GM21447 (cell line): ENCODE measurements at regions not wholly inside any gene's neighbourhood (a gene's known extent, or its start where the extent isn't known, plus 50 kb on each side); places are given as distances from the start of the nearest gene placed in this dataset.
"Not testable (repeated sequence)": the region's sequence is repeated elsewhere in the genome, so short reads cannot be mapped to it uniquely, and the experiment has no call there.

Source experiments
- ATAC-seq: cut with Tn5 transposase; IDR thresholded peaks from one replicate; pipeline ENCODE4 v1.9.1; 2021; ENCODE audit not compliant: unreplicated experiment

GRCh38 chr2:13158466-13158865, 441.7 kb downstream of the TRIB2 start:
- no peak for ATAC-seq

GRCh38 chr2:13180729-13181128, 464.0 kb downstream of the TRIB2 start:
- no peak for ATAC-seq

DNA sequence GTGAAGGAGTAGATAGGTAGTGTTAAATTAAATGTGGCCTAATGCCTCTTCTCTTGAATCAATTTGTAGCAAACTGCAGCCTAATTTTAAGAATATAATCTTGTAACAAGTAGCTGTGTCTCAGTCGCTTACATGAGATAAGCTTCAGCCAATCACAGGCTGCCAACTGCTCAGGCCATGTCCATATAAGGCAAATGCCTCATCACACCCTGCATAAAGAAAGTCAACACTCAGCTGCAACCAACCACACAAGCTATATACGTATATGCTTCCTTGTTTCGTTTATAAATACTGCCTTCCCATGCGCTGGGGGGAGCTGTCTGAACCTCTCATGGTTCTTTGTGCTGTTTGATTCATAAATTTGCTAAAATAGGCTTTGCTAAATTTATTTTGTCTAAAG, 476.3 kb downstream of the TRIB2 start:
- peak; percentile 88 for ATAC-seq

- ATAC-seq: peak; percentile 49
Observed at GRCh38 chr2:13193900-13194299, 477.2 kb downstream of the TRIB2 start.

DNA sequence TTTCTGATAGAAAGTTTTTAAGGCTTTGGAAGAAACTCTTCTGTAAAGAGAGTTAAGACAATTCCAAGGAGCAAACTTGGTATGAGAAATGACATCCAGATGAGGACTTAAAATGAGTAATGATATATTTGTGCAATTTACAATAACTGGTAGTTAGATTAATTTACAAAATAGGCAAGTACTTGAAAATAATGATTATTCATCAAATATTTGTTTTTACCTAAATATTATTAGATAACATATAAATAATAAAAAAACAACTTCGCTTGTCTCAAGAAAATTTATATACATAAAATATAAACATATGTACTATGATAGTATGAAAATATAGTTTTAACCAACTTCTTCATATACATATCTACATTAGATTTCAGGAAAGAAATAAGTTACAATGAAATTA, 478.5 kb downstream of the TRIB2 start:
- no peak for ATAC-seq

- no peak for ATAC-seq
Observed at GRCh38 chr2:13197248-13197647, 480.5 kb downstream of the TRIB2 start.

- no peak for ATAC-seq
Observed at GRCh38 chr2:13201924-13202323, 485.2 kb downstream of the TRIB2 start.

DNA sequence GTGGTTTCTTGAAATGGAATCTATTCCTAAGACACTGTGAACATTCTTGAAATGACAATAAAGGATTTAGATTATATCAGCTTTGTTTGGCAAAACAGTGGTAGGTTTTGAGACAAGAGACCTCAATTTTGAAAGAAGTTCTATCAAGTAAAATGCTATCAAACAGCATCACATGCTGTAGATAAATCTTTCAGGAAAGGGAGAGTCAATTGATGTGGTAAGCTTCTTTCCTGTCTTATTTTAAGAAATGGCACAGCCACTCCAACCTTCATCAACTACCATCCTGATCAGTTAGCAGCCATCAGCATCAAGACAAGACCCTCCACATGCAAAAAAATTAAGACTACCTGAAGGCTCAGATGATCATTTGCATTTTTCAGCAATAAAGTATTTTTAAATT, 495.4 kb downstream of the TRIB2 start:
- ATAC-seq: no peak

DNA sequence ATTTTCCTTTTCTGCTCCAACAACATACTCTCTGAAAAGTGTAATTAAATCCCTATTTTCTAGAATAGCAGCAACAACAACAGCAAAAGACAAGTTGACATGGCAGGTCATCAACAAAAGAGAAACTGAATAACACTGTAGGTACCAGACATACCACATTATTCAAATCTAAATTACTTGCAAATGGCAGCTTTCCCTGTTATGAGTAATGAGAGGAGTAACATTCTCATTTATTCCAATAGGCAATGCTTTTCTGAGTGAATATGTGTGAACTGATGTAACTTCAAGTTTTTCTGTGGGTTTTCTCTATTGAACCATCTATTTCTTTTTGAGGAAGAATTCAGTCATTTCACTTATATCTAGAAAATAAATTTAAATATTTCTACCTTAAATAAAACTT, 501.5 kb downstream of the TRIB2 start:
- no peak for ATAC-seq

DNA sequence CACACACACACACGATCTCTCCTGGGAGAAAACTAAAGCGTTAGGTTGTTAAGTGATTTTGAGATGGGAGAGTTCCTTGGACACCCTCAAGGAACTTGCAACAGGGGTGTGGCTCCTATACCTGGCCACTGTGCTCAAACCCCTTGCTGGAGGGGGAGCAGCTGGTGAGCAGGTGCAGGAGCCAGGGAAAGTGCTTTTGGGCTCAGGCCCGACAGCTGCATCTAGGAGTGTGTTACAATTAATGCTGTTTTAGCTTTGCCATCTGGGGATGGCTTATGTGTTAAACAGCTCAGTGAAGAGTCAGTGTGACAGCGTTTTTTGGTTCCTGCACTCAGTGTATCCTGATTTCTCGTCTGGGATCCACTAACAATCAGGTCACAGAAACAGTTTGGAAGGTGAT, 510.8 kb downstream of the TRIB2 start:
- no peak for ATAC-seq

- ATAC-seq: no peak
Observed at GRCh38 chr2:13230221-13230620, 513.5 kb downstream of the TRIB2 start.

- no peak for ATAC-seq
Observed at GRCh38 chr2:13240061-13240460, 523.3 kb downstream of the TRIB2 start.

GRCh38 chr2:13240789-13241487, 524.2 kb downstream of the TRIB2 start:
- ATAC-seq: no peak

DNA sequence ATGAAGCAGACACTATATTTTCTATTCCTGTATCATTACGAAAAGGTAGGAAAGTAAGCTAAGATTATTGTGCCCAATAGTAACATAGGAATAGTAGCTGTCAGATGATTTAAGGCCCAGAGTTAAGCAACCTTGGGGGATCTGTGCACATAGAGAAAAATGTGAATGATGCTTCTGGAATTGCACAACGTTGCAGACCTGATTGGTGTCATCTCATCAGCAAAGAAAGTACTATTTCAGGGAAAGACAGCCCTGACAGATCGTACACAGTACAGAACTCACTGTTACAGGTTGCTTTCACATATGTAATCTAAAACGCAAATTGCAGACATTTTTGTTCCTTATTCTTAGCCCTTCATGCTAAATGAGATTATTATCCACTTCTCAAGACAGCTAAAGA, 535.9 kb downstream of the TRIB2 start:
- no peak for ATAC-seq

- no peak for ATAC-seq
Observed at GRCh38 chr2:13255485-13255884, 538.7 kb downstream of the TRIB2 start.

DNA sequence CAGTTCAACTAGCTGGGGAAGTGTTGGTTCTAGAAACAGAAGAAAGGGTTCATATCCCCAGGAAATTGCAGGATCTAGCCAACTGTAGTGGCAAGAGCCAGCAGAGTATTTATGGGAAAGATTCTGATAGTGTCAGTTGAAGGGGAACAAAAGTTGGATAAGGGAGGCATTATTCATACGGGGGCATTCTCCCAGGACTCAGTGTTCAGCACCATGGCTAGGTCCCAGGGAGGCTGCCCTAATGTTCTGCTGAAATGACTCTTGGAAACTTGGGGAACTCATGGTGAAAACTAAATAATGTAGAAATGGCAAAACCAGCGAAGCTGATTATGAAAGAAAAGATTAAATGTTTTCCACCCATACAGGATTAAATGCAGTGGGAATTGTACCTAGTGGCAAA, 543.7 kb downstream of the TRIB2 start:
- ATAC-seq: no peak

GRCh38 chr2:13266166-13266565, 549.4 kb downstream of the TRIB2 start:
- no peak for ATAC-seq

DNA sequence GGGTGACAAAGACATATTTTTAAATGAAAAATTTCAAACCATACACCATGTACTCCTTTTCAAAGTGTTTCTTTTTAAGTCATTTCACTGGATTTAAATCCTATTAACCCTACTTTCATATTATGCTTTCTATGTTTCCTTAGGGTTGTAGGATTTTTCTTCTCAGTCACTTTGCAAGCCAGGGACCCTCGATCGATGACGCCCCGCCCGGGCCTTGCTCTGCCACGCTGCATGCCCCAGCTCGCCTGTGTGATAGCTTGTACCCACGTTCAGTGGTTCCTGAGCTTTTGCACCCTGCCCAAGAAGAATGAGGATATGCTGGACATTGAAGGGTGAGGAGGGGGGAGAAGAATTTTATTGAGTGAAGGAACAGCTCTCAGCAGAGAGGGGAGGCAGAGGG, 568.0 kb downstream of the TRIB2 start:
- ATAC-seq: no peak

GRCh38 chr2:13289310-13289709, 572.6 kb downstream of the TRIB2 start:
- no peak for ATAC-seq

GRCh38 chr2:13308478-13308805, 591.7 kb downstream of the TRIB2 start:
- ATAC-seq: not testable (repeated sequence)

DNA sequence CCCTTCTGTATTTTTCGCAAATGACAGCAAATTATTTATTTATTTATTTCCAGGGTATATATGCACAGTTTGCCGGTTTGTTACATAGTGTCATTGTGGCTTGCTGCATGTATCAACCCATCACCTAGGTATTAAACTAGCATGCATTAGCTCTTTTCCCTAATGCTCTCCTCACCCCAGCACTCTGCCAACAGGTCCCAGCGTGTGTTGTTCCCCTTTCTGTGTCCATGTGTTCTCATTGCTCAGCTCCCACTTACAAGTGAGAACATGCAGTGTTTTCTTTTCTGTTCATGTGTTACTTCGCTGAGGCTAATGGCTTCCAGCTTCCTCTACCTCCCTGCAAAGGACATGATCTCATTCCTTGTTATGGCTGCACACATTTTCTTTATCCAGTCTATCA, 592.3 kb downstream of the TRIB2 start:
- ATAC-seq: no peak

- ATAC-seq: no peak
Observed at GRCh38 chr2:13332060-13332459, 615.3 kb downstream of the TRIB2 start.

DNA sequence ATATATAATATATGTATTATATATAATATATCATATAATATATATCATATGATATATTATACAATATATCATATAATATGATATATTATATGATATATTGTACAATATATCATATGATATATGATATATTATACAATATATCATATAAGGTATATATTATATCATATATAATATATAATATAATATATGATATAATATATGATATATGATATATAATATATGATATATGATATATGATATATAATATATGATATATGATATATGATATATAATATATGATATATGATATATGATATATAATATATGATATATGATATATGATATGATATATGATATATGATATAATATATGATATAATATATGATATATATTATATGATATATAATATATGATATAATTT, 617.3 kb downstream of the TRIB2 start:
- ATAC-seq: not testable (repeated sequence)

GRCh38 chr2:13334545-13334944, 617.8 kb downstream of the TRIB2 start:
- no peak for ATAC-seq
